Thoracic aorta (tissue), 2 donors: ENCODE measurements at regions not wholly inside any gene's neighbourhood (a gene's known extent, or its start where the extent isn't known, plus 50 kb on each side); places are given as distances from the start of the nearest gene placed in this dataset.

Source experiments
- ATAC-seq: fragments of 150-250 bp; one replicate; pipeline ENCODE4 v1.8.0; 2017; ENCODE audit warnings: low read depth; ENCODE audit not compliant: insufficient number of reproducible peaks, low FRiP score
- DNase-seq: peaks from one replicate; pipeline ENCODE4 v3.0.0-alpha.2; 2020; ENCODE audit warnings: low spot score
- H3K27ac ChIP-seq, 2 donors: fragments of 200-600 bp; sonication (generic); 1 replicate in 1 of 2; 2 replicates in 1 of 2; pipeline ENCODE4 v1.5.1; 2016; ENCODE audit warnings: mild to moderate bottlenecking in 2 of 2, moderate library complexity in 2 of 2
- H3K27me3 ChIP-seq: fragments of 200-600 bp; sonication (generic); replicated peaks from 2 replicates; pipeline ENCODE4 v1.6.0; 2016; ENCODE audit warnings: mild to moderate bottlenecking; ENCODE audit not compliant: insufficient read depth
- H3K36me3 ChIP-seq: fragments of 200-600 bp; sonication (generic); one replicate; pipeline ENCODE4 v1.5.1; 2016
- H3K4me1 ChIP-seq, 2 donors: fragments of 200-600 bp; sonication (generic); 1 replicate in 1 of 2; 2 replicates in 1 of 2; pipeline versions ENCODE4 v1.5.1 to v1.6.0; 2016; ENCODE audit warnings: low read depth in 2 of 2, mild to moderate bottlenecking in 1 of 2; ENCODE audit not compliant: control insufficient read depth in 1 of 2
- H3K4me3 ChIP-seq: fragments of 200-600 bp; sonication (generic); 2 replicates; pipeline ENCODE4 v1.5.1; 2016; ENCODE audit warnings: mild to moderate bottlenecking
- H3K9me3 ChIP-seq: fragments of 200-600 bp; sonication (generic); 2 replicates; pipeline ENCODE4 v1.5.1; 2016
- TF ChIP-seq, protein P1 (sequence below): fragments of 200-600 bp; sonication (generic); IDR thresholded peaks from one replicate; pipeline ENCODE4 v1.5.1; 2019; ENCODE audit warnings: antibody characterized with exemption

GRCh38 chr2:238710032-238710735, 137.7 kb upstream of the TWIST2 start:
- no peaks in the 10 kb centered on the region for H3K27me3 ChIP-seq
- no peaks in the 10 kb centered on the region for H3K36me3 ChIP-seq
- DNase-seq = no peak
- no peak for ATAC-seq
- no peaks in the 10 kb centered on the region for H3K9me3 ChIP-seq
- no peak overlapping the region for H3K4me3 ChIP-seq
- H3K4me1 ChIP-seq = peaks cover 10 to 20% of the 10 kb centered on the region in 2 donors
- TF ChIP-seq, protein P1, sequence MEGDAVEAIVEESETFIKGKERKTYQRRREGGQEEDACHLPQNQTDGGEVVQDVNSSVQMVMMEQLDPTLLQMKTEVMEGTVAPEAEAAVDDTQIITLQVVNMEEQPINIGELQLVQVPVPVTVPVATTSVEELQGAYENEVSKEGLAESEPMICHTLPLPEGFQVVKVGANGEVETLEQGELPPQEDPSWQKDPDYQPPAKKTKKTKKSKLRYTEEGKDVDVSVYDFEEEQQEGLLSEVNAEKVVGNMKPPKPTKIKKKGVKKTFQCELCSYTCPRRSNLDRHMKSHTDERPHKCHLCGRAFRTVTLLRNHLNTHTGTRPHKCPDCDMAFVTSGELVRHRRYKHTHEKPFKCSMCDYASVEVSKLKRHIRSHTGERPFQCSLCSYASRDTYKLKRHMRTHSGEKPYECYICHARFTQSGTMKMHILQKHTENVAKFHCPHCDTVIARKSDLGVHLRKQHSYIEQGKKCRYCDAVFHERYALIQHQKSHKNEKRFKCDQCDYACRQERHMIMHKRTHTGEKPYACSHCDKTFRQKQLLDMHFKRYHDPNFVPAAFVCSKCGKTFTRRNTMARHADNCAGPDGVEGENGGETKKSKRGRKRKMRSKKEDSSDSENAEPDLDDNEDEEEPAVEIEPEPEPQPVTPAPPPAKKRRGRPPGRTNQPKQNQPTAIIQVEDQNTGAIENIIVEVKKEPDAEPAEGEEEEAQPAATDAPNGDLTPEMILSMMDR = no peak
- H3K27ac ChIP-seq = no peak overlapping the region

- Histone ChIP-seq H3K4me1 (peaks cover 10 to 20% of the 10 kb centered on the region in 2 donors), H3K9me3 (no peaks in the 10 kb centered on the region), H3K4me3 (no peak overlapping the region), H3K36me3 (no peaks in the 10 kb centered on the region), H3K27me3 (no peaks in the 10 kb centered on the region), H3K27ac (no peak overlapping the region)
- ATAC-seq (no peak), DNase-seq (no peak)
- TF ChIP-seq, protein P1 = no peak
Observed at GRCh38 chr2:238710787-238711186, 137.1 kb upstream of the TWIST2 start.

GRCh38 chr2:238711346-238711745, 136.5 kb upstream of the TWIST2 start:
- DNase-seq (no peak), ATAC-seq (no peak)
- H3K36me3 ChIP-seq = no peaks in the 10 kb centered on the region
- TF ChIP-seq, protein P1 = no peak
- H3K9me3 ChIP-seq = no peaks in the 10 kb centered on the region
- peaks cover 10 to 20% of the 10 kb centered on the region in 2 donors for H3K4me1 ChIP-seq
- H3K27ac ChIP-seq = no peak overlapping the region
- no peaks in the 10 kb centered on the region for H3K27me3 ChIP-seq
- H3K4me3 ChIP-seq = no peak overlapping the region

- ATAC-seq = no peak
- Histone ChIP-seq H3K9me3 (no peaks in the 10 kb centered on the region), H3K27ac (no peak overlapping the region), H3K36me3 (no peaks in the 10 kb centered on the region), H3K27me3 (no peaks in the 10 kb centered on the region), H3K4me1 (peaks cover 10 to 20% of the 10 kb centered on the region in 2 donors), H3K4me3 (no peak overlapping the region)
- DNase-seq = no peak
- TF ChIP-seq, protein P1 = no peak
Observed at GRCh38 chr2:238712011-238712410, 135.9 kb upstream of the TWIST2 start.

DNA sequence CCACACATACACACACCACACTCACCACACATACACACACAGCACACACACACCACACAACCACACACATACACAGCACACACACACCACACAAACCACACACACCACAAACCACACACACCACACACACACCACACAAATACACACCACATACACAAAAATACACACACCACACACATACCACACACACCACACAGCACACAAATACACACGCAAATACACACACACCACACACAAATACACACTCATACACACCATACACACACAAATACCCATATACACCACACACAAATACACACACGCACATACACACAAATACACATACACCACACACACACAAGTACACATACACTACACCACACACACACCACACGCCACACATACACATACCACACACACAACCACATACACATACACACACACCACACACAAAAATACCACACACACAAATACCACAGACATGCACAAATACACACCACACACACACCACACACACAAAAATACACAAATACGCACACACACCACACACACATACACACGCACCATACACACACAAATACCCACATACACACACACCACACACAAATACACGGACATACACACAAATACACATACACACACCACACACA, 134.6 kb upstream of the TWIST2 start:
- Histone ChIP-seq H3K4me3 (no peak overlapping the region), H3K36me3 (no peaks in the 10 kb centered on the region), H3K27ac (no peak overlapping the region), H3K9me3 (no peaks in the 10 kb centered on the region), H3K4me1 (peaks cover 10 to 20% of the 10 kb centered on the region in 2 donors), H3K27me3 (no peaks in the 10 kb centered on the region)
- no peak for DNase-seq
- TF ChIP-seq, protein P1 = no peak
- no peak for ATAC-seq
